ENCODE measurements at regions not wholly inside any gene's neighbourhood (a gene's known extent, or its start where the extent isn't known, plus 50 kb on each side); places are given as distances from the start of the nearest gene placed in this dataset.
A peak's percentile ranks its signal among the peaks of the same experiment; 100 is the strongest.

DNA sequence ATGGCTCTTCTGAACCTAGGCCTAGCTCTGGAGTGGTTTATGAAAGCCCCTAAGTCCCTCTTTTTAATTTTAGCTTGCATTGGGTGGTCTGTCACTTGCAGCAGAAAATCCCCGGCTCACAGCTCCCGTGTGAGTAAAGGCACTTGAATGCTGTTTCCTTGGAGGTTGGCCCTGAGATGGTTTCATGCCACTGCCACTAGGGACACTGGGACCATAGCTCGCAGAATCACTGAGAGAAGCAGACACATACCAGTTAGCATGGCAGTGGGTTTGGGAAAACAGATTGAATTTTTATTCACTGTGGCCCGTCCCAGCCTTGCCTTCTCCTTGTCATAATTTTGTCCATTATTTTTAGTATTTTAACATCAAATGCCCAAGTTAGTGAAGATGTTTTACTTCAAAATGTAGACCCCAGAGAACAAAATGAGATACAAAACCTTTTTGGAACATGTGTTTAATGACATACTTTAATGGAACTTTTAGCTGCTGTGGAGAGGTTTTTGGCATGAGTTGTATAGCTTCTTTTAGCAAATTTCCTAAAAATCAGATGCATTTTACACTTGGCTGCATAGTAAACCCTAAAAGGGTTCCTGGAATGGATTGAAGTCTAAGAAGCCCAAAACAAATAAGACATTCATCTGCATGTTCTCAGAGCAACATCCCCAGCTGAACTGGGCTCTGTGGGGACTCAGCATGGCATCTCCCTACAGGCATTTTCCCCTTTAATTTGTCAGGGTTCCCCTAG is 259.7 kb upstream of the PITRM1 start:
- H3K4me1 Mint-ChIP-seq (ENCODE audit: unreplicated experiment), result peaks cover 22% of the 10 kb centered on the region
- TF ChIP-seq, protein P1, sequence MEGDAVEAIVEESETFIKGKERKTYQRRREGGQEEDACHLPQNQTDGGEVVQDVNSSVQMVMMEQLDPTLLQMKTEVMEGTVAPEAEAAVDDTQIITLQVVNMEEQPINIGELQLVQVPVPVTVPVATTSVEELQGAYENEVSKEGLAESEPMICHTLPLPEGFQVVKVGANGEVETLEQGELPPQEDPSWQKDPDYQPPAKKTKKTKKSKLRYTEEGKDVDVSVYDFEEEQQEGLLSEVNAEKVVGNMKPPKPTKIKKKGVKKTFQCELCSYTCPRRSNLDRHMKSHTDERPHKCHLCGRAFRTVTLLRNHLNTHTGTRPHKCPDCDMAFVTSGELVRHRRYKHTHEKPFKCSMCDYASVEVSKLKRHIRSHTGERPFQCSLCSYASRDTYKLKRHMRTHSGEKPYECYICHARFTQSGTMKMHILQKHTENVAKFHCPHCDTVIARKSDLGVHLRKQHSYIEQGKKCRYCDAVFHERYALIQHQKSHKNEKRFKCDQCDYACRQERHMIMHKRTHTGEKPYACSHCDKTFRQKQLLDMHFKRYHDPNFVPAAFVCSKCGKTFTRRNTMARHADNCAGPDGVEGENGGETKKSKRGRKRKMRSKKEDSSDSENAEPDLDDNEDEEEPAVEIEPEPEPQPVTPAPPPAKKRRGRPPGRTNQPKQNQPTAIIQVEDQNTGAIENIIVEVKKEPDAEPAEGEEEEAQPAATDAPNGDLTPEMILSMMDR (IDR thresholded peaks at IDR 0.05), result no peak
- no peak overlapping the region for H3K4me3 Mint-ChIP-seq (ENCODE audit: unreplicated experiment)
- no peaks in the 10 kb centered on the region for H3K36me3 Mint-ChIP-seq (ENCODE audit: unreplicated experiment)
- no peak overlapping the region for H3K27ac Mint-ChIP-seq (ENCODE audit: unreplicated experiment)
- DNase-seq (ENCODE audit: extremely low spot score, unreplicated experiment), result peak; percentile 36
- H3K9me3 Mint-ChIP-seq (ENCODE audit: unreplicated experiment), result no peaks in the 10 kb centered on the region
- no peaks in the 10 kb centered on the region for H3K27me3 Mint-ChIP-seq (ENCODE audit: unreplicated experiment)

DNA sequence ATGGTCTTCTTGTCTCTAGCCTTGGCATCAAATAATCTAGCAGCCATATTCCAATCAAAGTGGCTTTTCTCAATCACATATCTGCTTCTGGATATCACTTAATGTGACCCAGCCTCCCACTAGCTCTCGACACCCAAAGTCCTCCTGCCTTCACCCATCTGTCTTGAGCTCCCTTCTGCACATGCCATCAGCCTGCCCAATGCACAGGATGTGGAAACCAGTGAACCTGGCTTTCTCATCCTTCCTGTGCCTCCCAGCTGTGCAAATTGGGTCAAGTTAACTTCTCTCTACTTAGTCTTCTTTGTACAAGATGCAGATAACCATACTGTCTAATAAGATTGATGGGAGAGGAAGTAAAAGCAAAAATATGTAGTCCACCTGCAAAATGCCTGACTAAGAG is 257.9 kb upstream of the PITRM1 start:
- H3K4me3 Mint-ChIP-seq (ENCODE audit: unreplicated experiment), result no peak overlapping the region
- peaks cover 33% of the 10 kb centered on the region for H3K4me1 Mint-ChIP-seq (ENCODE audit: unreplicated experiment)
- H3K27me3 Mint-ChIP-seq (ENCODE audit: unreplicated experiment), result no peaks in the 10 kb centered on the region
- no peaks in the 10 kb centered on the region for H3K9me3 Mint-ChIP-seq (ENCODE audit: unreplicated experiment)
- H3K36me3 Mint-ChIP-seq (ENCODE audit: unreplicated experiment), result no peaks in the 10 kb centered on the region
- DNase-seq (ENCODE audit: extremely low spot score, unreplicated experiment), result no peak
- TF ChIP-seq, protein P1 (IDR thresholded peaks at IDR 0.05), result no peak
- no peak overlapping the region for H3K27ac Mint-ChIP-seq (ENCODE audit: unreplicated experiment)

DNA sequence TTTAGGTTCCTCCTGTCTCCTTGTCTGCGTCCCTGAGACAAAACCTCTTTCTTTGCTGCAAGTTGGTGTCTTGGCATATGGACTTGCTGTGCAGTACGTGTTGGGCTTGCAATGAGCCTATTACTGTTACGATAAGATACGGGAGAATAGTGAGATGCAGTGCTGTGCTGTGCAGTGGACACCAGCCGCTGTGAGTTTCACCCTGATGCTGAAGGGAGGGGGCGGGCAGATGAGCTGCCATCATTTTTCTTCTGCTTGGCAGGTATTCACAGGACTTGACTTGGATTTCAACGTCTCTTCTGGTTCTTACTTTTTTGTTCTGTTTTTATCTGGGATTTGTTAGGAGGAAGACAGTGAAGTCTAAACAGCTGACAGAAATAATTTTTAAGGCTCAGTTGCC is 257.1 kb upstream of the PITRM1 start:
- Mint-ChIP-seq H3K9me3 (ENCODE audit: unreplicated experiment) (no peaks in the 10 kb centered on the region), H3K4me1 (ENCODE audit: unreplicated experiment) (peaks cover 41% of the 10 kb centered on the region), H3K27ac (ENCODE audit: unreplicated experiment) (no peak overlapping the region), H3K27me3 (ENCODE audit: unreplicated experiment) (no peaks in the 10 kb centered on the region), H3K4me3 (ENCODE audit: unreplicated experiment) (no peak overlapping the region), H3K36me3 (ENCODE audit: unreplicated experiment) (no peaks in the 10 kb centered on the region)
- TF ChIP-seq, protein P1 (IDR thresholded peaks at IDR 0.05), result no peak
- DNase-seq (ENCODE audit: extremely low spot score, unreplicated experiment), result no peak

DNA sequence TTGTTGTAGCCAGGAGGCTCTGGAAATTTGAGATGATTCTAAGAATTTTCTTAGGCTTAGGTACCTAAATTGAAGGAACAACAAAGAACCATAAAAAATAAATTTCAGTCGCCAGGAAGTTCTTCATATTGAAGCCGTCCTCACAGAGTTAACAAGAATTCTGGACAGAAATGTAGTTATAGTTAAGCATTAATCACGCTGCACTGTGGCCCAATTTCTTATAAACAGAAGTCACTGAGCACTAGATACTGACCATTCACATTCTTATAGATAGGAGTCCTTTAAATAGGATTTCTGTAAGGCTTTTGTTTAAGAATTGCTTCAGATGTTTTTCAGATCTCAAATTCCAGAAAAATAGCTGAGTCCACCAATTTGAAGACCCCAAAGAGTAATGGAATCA is 256.2 kb upstream of the PITRM1 start:
- Mint-ChIP-seq H3K27me3 (ENCODE audit: unreplicated experiment) (no peaks in the 10 kb centered on the region), H3K4me3 (ENCODE audit: unreplicated experiment) (no peak overlapping the region), H3K4me1 (ENCODE audit: unreplicated experiment) (peaks cover 50% of the 10 kb centered on the region), H3K36me3 (ENCODE audit: unreplicated experiment) (no peaks in the 10 kb centered on the region), H3K27ac (ENCODE audit: unreplicated experiment) (no peak overlapping the region), H3K9me3 (ENCODE audit: unreplicated experiment) (no peaks in the 10 kb centered on the region)
- no peak for DNase-seq (ENCODE audit: extremely low spot score, unreplicated experiment)
- TF ChIP-seq, protein P1 (IDR thresholded peaks at IDR 0.05), result no peak

DNA sequence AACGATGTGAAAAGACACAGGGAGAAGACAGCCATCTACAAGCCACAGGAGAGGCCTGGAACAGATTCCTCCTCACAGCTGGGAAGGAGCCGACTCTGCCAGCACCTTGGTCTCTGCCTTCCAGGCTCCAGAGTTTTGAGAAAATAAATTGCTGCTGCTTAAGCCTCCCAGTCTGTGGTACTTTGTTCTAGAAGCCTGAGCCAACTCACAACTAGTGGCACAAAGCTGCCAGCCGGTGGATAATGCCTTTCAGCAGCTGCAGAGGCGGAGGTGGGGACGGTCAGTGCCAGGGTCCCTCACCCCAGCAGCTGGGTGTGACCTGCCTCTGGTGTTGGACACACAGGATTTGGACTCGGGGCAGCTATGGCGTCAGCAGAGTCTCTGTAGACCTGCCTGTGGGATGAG is 255.4 kb upstream of the PITRM1 start:
- Mint-ChIP-seq H3K36me3 (ENCODE audit: unreplicated experiment) (no peaks in the 10 kb centered on the region), H3K4me3 (ENCODE audit: unreplicated experiment) (no peak overlapping the region), H3K4me1 (ENCODE audit: unreplicated experiment) (peaks cover 56% of the 10 kb centered on the region), H3K27me3 (ENCODE audit: unreplicated experiment) (no peaks in the 10 kb centered on the region), H3K27ac (ENCODE audit: unreplicated experiment) (peak overlapping the region; percentile 71), H3K9me3 (ENCODE audit: unreplicated experiment) (no peaks in the 10 kb centered on the region)
- TF ChIP-seq, protein P1 (IDR thresholded peaks at IDR 0.05), result no peak
- DNase-seq (ENCODE audit: extremely low spot score, unreplicated experiment), result no peak

Data from osteocyte (in vitro differentiated cells).